Hematopoietic multipotent progenitor cell treated with erythropoietin and hydrocortisone succinate and interleukin-3 and kit ligand, for 15 days (in vitro differentiated cells): ENCODE measurements at regions not wholly inside any gene's neighbourhood (a gene's known extent, or its start where the extent isn't known, plus 50 kb on each side); places are given as distances from the start of the nearest gene placed in this dataset.
"Not testable (repeated sequence)": the region's sequence is repeated elsewhere in the genome, so short reads cannot be mapped to it uniquely, and the experiment has no call there.

Experiments
- DNase-seq: peaks from one replicate; pipeline ENCODE4 v3.0.0-alpha.2; 2015; ENCODE audit warnings: low spot score

- no peak for DNase-seq
Observed at GRCh38 chr6:106745824-106746582, 116.6 kb downstream of the QRSL1 start.

DNA sequence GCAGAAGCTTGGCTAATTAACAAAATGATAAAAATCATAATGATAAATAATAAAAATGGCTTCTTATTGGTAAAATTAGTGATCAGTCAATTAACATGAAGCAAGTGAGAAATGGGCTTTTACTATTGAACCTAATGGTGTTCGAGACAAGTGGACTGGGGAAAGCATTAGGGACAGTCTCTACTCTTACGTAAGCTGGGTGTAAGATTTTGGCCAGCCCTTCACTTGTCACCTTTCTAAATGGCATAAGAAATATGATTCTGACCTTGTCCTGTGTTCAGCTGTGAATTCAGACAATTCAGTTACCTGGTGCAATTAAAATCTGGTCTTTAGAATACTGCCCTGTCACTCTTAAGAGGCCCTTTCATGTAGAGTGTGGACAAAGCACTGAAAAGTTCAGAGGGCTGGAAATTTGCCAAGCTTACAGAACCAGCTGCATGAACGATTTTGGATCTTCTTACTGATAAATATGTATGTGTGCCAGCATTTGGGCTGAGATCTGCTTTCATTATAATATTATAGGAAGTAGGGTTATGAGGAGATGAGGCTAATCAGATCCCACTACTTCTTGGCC is 115.9 kb downstream of the QRSL1 start:
- no peak for DNase-seq

DNA sequence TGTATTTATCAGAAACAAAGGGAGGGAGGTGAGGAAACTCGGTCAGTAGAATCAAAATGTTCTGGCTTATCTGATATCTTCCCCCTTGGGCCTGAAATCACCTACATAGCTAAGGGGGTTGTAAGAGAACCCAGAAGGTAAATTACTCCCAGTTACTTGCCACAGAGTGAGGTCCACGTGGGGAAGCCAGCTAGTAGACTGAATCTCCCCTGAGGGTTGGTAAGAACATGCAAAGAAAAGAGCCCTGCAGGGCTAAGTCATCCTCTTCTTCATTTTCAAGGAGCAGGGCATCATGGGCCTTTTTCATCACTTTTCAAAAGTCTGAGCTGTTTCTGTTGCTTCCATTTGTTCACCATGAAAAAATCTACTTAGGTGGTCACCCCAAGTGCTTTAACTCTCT is 115.4 kb downstream of the QRSL1 start:
- no peak for DNase-seq

DNA sequence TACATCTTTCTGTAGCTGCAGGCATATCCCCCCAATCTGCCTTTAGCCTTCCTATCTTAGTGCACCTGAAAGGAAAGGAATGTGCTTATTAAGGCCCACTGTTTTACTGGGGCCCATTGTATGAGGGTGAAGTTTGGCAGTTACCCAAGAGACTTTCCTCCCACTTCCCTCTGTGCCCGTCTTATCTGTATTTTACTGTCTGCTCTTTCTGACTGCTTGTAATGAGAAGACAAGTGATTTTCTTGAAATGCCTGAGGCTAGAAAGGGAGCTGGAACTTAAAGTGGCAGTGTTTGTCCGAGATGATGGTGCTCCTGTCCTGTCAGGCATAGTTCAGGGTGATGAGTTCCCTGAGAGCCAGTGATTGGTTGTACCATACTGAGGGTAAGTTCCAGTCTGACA is 114.7 kb downstream of the QRSL1 start:
- not testable (repeated sequence) for DNase-seq

GRCh38 chr6:106743612-106744011 is 114.2 kb downstream of the QRSL1 start:
- no peak for DNase-seq

DNA sequence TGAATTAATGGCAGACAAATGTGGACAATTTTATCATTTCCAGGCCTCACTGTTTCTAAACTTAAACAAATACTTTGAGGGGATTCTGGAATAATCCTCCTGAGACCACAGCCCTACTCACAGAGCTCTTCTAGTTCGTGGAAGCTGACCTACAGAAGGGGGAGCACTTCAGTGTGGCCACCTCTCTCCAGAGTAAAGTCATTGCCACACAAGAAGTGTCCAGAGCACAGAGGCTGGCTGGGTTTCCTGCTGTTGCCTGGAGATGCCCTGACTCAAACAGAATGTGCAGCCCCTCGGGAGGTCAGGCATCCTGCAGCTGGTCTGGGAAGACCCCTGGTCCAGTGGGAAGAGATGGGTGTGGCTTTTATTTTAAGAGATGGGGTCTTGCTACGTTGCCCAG is 110.9 kb downstream of the QRSL1 start:
- DNase-seq, result no peak

GRCh38 chr6:106739387-106739786 is 110.0 kb downstream of the QRSL1 start:
- DNase-seq, result no peak

GRCh38 chr6:106736502-106736901 is 107.1 kb downstream of the QRSL1 start:
- no peak for DNase-seq

DNA sequence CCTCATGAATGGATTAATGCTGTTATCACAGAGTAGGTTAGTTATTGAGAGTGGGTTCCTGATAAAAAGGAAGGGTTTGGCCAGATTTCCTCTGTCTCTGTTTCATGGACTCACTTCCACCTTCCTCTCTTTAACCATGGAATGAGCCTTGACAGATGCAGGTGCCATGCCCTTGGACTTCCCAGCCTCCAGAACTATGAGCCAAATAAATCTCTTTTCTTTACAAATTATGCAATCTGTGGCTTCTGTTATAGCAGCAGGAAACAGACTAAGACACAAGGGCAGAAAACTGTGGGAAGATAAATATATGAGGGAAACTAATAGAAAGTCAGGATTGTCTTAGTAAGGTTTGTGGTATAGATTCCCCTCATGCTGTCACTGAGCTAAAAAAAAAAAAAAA is 106.5 kb downstream of the QRSL1 start:
- DNase-seq, result no peak

GRCh38 chr6:106735136-106735633 is 105.8 kb downstream of the QRSL1 start:
- DNase-seq, result no peak

DNA sequence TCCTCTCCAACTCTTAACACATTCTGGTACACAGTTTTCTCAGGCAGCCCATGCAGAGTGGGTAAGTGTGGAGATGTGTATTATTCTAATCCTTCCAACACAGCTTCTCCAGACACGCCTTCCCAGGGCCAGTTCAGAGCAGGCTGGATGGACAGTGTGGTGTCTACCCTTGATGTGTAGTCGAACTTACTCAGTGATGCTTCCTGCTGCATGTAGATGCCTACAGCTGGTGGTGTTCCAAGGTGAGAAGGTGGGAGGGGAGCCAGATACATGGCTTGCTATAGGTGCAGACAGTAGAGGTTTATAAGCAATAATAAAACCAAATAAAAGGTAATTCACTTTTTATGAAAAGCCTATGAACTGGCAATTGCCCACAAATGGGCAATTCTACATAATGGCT is 104.0 kb downstream of the QRSL1 start:
- DNase-seq, result no peak

DNA sequence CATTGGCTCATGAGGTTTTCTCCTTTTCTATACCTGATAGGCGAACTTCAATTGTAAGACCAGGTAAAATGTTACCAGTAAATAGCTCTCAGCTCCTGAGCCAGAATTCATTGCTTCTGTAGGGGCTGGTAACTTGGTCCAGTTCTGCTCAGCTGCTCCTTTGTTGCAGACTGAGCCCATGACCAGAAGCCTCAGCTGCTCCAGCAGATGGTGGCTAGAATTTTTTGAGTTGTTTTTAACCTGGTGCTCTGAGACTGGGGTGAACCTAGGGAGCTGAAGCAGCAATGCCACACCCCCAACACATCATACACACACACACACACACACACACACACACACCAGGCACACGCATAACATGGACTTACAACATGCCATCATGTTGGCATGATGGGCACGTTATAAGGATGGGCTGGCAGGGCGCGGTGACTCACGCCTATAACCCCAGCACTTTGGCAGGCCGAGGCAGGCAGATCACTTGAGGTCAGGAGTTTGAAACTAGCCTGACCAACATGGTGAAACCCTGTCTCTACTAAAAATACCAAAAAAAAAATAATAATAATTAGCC is 103.1 kb downstream of the QRSL1 start:
- DNase-seq, result no peak

DNA sequence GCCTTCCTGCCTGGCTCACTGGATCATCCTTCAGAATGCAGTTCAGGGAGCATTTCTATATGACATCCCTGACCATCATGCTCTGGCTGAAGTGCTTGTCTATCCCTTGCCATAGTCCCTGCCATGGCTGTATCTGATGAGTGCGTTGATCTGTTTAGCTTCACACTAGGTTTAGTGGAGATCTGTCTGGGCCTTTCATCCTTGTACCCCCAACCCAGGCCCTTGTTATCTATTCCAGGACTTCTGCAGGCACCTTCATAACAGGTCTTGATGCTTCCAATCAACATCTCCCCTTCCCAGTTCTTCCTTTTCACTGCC is 102.4 kb downstream of the QRSL1 start:
- DNase-seq, result no peak

- DNase-seq, result no peak
Observed at GRCh38 chr6:106731144-106731842, 101.9 kb downstream of the QRSL1 start.

DNA sequence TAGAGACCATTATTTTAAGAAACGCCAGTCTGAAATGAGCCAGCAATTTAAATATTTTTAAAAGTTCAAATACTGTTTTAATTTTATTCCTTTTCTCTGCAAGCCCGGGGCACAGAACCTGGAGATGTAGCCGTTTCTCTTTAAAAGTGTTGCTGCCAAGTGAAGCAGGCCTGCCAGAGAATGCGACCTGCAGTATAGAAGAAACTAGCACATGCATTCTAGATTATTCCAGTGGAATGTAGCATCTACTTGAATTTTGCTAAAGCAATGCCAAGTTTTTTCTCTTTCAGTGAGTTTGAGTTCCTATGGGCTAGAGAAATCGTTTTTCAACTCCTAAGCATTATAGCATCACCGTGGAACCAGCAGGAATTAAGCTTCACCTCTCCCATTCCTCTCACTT is 101.3 kb downstream of the QRSL1 start:
- no peak for DNase-seq

GRCh38 chr6:106730264-106730663 is 100.9 kb downstream of the QRSL1 start:
- no peak for DNase-seq

DNA sequence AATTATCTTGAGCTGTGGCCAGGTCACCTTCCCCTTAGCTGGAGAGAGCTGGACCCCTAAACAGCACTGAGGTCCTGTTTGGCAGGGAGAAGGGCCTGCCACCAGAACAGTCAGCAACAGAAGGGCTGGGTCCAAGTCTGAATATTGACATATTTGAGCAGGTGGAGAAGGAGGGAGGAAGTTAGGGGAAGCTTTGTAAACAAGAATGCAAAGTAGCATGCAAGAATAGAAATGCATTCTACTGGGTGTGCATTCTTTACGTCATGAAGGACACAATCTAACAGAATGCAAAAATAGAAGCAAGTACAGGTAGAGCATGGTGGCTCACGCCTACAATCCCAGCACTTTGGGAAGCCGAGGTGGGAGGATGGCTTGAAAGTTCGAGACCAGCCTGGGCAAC is 100.5 kb downstream of the QRSL1 start:
- DNase-seq, result no peak

DNA sequence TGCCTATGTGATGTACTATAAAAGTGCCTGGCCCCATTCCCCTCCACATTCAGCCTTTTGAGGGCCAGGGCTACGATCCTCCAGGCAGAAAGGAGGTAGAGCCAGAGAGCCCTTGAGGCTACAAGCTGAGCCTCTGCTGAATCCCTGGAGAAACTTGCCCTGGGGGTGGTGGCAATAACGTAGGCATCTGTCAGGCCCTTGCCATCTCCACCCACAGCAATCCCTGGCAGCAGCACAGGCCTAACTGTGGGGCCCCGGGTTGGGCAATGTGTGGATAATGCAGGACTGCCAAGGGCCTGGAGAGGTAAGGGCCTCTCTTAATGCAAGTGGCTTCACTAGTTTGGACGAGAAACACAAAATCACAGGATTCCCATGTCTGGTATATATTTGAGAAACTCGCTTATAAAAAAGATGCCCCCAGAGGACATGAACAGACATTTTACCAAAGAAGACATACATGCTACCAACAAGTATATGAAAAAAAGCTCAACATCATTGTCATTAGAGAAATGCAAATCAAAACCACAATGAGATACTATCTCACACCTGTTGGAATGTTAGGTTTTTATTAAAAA is 99.0 kb downstream of the QRSL1 start:
- DNase-seq, result no peak

- DNase-seq, result peak; percentile 5
Observed at GRCh38 chr6:106727480-106728149, 98.2 kb downstream of the QRSL1 start.

- DNase-seq, result no peak
Observed at GRCh38 chr6:106724848-106725247, 95.5 kb downstream of the QRSL1 start.

GRCh38 chr6:106724337-106724736 is 95.0 kb downstream of the QRSL1 start:
- DNase-seq, result no peak

DNA sequence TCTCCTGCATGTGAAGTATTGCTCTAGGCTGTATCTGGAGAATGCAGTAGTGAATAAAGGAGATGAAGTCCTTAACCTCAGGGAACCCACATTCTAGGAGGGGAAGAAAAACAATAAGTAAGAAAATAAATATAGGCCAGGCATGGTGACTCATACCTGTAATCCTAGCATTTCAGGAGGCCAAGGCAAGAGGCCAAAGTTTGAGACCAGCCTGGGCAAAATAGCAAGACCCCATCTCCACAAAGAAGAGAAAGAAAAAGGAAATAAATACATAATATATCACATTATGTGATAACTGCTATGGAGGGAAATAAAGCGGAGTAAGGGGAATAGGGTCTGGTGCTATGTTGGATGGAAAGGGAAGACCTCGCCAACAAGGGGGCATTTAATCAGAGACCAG is 94.0 kb downstream of the QRSL1 start:
- DNase-seq, result not testable (repeated sequence)
